Astrocyte of the cerebellum (primary cell): ENCODE measurements at regions not wholly inside any gene's neighbourhood (a gene's known extent, or its start where the extent isn't known, plus 50 kb on each side); places are given as distances from the start of the nearest gene placed in this dataset.
A peak's percentile ranks its signal among the peaks of the same experiment; 100 is the strongest.

ENCODE experiments used
- DNase-seq: peaks from one replicate; pipeline ENCODE4 v3.0.0-alpha.2; 2011; ENCODE audit warnings: low read depth
- H3K4me3 ChIP-seq: 2 replicates; pipeline ENCODE4 v1.5.1; 2011; ENCODE audit warnings: mild to moderate bottlenecking, low read depth, low read length, moderate library complexity
- in situ Hi-C: cut with HindIII; loops from 2 replicates; pipeline ENCODE4 v1.10.0; 2017; ENCODE audit warnings: low sequenced_read_pairs
- TF ChIP-seq, protein P1 (sequence below): IDR thresholded peaks from 2 replicates; pipeline ENCODE4 v1.5.1; 2012; ENCODE audit warnings: low read length, low read depth, moderate library complexity, mild to moderate bottlenecking; ENCODE audit errors: missing control alignments

DNA sequence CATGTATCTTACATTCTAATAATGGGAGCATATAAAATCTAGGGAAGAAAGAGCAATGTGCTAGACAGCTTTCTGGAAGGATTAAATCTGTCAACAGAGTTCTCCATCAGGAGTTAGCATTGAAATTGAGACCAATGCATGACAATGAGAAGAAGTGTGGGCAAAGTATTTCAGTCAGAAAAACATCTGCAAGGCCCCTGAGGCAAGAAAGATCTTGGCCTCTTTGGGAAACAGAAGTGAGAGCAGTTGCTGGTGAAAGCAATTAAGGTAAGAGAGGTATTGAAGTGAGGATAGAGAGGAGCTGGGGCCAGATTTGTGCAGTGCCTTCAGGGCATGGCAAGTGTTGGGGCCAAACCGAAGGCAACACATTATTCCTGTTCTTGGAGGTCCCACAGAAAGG lies 999.1 kb downstream of the STPG2 start:
- no peak for DNase-seq
- in situ Hi-C loops, result no loop called here
- TF ChIP-seq, protein P1, sequence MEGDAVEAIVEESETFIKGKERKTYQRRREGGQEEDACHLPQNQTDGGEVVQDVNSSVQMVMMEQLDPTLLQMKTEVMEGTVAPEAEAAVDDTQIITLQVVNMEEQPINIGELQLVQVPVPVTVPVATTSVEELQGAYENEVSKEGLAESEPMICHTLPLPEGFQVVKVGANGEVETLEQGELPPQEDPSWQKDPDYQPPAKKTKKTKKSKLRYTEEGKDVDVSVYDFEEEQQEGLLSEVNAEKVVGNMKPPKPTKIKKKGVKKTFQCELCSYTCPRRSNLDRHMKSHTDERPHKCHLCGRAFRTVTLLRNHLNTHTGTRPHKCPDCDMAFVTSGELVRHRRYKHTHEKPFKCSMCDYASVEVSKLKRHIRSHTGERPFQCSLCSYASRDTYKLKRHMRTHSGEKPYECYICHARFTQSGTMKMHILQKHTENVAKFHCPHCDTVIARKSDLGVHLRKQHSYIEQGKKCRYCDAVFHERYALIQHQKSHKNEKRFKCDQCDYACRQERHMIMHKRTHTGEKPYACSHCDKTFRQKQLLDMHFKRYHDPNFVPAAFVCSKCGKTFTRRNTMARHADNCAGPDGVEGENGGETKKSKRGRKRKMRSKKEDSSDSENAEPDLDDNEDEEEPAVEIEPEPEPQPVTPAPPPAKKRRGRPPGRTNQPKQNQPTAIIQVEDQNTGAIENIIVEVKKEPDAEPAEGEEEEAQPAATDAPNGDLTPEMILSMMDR, result no peak
- H3K4me3 ChIP-seq, result no peak overlapping the region

DNA sequence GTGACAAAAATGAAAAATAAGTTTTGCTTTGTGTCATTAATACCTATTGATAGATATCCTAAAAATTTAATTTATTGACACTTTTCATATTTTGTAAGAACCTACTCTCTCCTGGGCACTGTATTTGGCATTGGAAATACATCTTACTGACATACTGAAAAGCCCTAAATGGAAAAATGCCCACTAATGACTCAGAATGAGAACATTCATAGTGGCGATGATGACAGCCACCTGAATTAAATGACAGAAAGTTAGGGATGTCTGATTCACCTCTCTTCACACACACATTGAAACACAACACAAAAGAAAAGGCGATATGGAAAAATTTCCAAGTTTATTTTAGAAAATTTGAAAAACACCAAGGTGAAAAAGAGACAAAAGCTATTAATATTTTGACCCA lies 992.3 kb downstream of the STPG2 start:
- in situ Hi-C loops, result no loop called here
- DNase-seq, result no peak
- H3K4me3 ChIP-seq, result no peak overlapping the region
- TF ChIP-seq, protein P1, result no peak

DNA sequence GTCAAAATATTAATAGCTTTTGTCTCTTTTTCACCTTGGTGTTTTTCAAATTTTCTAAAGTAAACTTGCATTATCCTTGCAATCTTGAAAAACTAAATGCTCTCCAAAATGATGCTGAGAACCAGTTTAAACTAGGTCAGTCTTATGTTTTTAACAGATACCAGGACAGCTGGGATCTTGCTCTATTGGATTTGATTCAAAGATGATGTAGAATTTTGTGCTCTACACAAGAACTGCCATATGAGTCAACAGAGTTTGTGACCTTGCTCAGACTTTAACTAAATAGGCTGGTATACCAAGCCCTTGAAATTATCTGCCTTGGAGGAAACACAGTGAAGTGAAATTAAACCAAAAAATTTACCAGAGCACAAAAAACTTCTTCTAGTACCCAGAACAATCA lies 991.1 kb downstream of the STPG2 start:
- no peak for DNase-seq
- no peak overlapping the region for H3K4me3 ChIP-seq
- in situ Hi-C loops, result no loop called here
- TF ChIP-seq, protein P1, result no peak

DNA sequence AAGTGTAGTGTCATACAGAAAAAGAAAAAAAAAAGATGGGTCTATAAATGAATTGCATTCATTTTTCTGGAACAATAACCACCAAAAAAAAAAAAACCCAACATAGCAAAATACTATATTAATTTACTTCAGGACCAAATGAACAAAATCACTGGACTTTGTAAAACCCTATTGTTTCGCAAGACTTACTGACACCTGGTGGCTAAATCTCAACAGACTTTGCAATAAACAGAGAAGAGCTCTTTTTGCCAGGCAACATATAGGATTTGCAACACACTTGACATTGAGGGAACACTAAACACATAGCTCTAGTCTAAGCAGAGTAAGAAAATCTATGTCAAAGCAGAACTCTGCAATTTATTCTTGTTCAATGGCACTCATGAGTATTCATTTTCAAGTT lies 990.2 kb downstream of the STPG2 start:
- in situ Hi-C loops, result no loop called here
- DNase-seq, result peak; percentile 18
- H3K4me3 ChIP-seq, result no peak overlapping the region
- TF ChIP-seq, protein P1, result peak; percentile 36

DNA sequence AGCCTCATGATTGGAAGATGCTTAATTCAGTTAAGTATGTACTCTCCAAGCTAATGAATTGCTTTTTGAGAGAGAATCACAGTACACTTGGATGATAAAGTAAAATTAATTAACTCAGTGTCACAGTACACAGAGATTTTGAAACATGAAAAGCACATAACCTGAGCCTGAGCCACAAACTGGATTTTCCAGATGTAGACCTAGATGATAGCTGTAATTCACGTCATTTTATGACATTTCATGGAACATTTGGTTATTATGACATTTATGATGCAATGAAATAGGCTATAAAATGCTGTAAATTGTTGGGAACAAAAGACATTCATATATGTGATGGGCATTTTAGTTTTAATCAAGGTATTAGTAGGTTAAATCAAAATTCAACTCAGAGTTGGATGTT lies 983.7 kb downstream of the STPG2 start:
- TF ChIP-seq, protein P1, result no peak
- in situ Hi-C loops, result no loop called here
- no peak for DNase-seq
- H3K4me3 ChIP-seq, result no peak overlapping the region

DNA sequence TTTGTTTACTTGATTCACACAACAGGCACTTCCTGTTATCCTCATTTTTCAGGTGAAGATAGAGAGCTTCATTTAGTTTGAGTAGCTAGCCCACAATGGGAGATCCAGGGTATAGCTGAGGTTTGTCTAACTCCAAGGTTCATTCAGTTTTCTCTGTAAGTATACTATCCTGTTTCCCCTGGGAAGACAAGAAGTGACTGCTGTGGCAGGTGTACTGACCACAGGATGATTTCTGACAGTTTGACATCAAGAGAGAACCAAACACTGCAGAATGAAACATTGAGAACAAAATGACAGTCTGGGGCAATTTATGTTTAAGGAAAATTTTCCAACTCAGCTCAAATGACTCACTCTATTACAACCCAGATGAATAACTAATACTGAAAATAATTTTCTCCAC lies 958.0 kb downstream of the STPG2 start:
- in situ Hi-C loops, result no loop called here
- DNase-seq, result no peak
- TF ChIP-seq, protein P1, result no peak
- no peak overlapping the region for H3K4me3 ChIP-seq

DNA sequence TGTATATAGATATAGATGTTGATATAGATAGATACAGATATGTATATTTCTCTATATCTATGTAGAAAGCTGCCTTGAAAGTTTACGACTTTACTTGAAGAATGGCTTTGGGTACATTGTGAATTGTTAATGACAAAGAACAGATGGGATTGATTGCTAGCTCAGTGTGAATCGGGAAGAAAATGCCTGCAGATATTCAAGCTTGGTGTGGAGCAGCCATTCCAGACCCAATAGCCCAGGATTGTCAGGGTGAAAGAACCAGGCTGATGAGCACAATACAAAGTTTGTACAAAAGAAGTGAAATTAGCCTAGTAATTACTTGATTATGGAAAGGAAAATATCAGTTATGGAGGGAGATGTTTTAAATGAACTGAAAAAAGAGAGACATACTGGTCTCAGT lies 946.2 kb downstream of the STPG2 start:
- no peak overlapping the region for H3K4me3 ChIP-seq
- TF ChIP-seq, protein P1, result no peak
- in situ Hi-C loops, result no loop called here
- no peak for DNase-seq
